Prostate gland (tissue), 2 donors: ENCODE measurements at regions not wholly inside any gene's neighbourhood (a gene's known extent, or its start where the extent isn't known, plus 50 kb on each side); places are given as distances from the start of the nearest gene placed in this dataset.
"Not testable (repeated sequence)": the region's sequence is repeated elsewhere in the genome, so short reads cannot be mapped to it uniquely, and the experiment has no call there.

Experiments used
- DNase-seq: peaks from one replicate; pipeline ENCODE4 v3.0.0-alpha.2; 2019; ENCODE audit warnings: low spot score
- H3K27ac ChIP-seq, 2 donors: fragments of 200-600 bp; sonication (generic); 2 replicates each; pipeline ENCODE4 v1.5.1; 2017 to 2019
- H3K27me3 ChIP-seq: fragments of 200-600 bp; sonication (generic); replicated peaks from 2 replicates; pipeline ENCODE4 v1.5.1; 2019; ENCODE audit not compliant: insufficient read depth
- H3K36me3 ChIP-seq, 2 donors: fragments of 200-600 bp; sonication (generic); 1 replicate in 1 of 2; 2 replicates in 1 of 2; pipeline versions ENCODE4 v1.5.1 to v1.8.1; 2017 to 2019
- H3K4me1 ChIP-seq: fragments of 200-600 bp; sonication (generic); replicated peaks from 2 replicates; pipeline ENCODE4 v1.5.1; 2019
- H3K4me3 ChIP-seq, 2 donors: fragments of 200-600 bp; sonication (generic); 2 replicates each; pipeline ENCODE4 v1.5.1; 2017 to 2019
- H3K9me3 ChIP-seq: fragments of 200-600 bp; sonication (generic); 2 replicates; pipeline ENCODE4 v1.5.1; 2017
- CTCF ChIP-seq, 4 experiments: fragments of 200-600 bp in 2 of 4; fragments of 450-650 bp in 2 of 4; sonication (generic) in 2 of 4; IDR thresholded peaks; 1 replicate in 3 of 4; 2 replicates in 1 of 4; pipeline ENCODE4 v1.5.1; 2016 to 2019; ENCODE audit warnings: antibody characterized with exemption in 4 of 4, mild to moderate bottlenecking in 2 of 4, moderate library complexity in 2 of 4
- POLR2A ChIP-seq: fragments of 450-650 bp; IDR thresholded peaks from one replicate; pipeline ENCODE4 v1.6.1; 2016; ENCODE audit warnings: antibody characterized with exemption, mild to moderate bottlenecking
- POLR2AphosphoS5 ChIP-seq: sonication (generic); formaldehyde crosslinking; IDR thresholded peaks from one replicate; pipeline ENCODE4 v1.6.1; 2017; ENCODE audit warnings: antibody characterized with exemption
- WGBS: methylation state at CpG from one replicate; pipeline ENCODE4 v1.1.5; 2018; 5-methylcytosine and 5-hydroxymethylcytosine counted together
- intact Hi-C: fragments of 100-400 bp; cut with DNase I; formaldehyde crosslinking; loops from one replicate; pipeline ENCODE4 v1.14.2; 2022

GRCh38 chr12:124085419-124086296, 112.6 kb downstream of the ZNF664 start:
- TF ChIP-seq CTCF (IDR thresholded peaks at IDR 0.05) (no peak), POLR2A (no peak), POLR2AphosphoS5 (no peak)
- Histone ChIP-seq H3K4me3 (no peak overlapping the region), H3K9me3 (no peaks in the 10 kb centered on the region), H3K4me1 (no peaks in the 10 kb centered on the region), H3K36me3 (no peaks in the 10 kb centered on the region), H3K27me3 (no peaks in the 10 kb centered on the region), H3K27ac (no peak overlapping the region)
- no peak for DNase-seq
- 93% methylated on average over 17 of the region's 17 CpGs for WGBS
- intact Hi-C loops, result no loop called here

- Histone ChIP-seq H3K36me3 (no peaks in the 10 kb centered on the region), H3K4me1 (no peaks in the 10 kb centered on the region), H3K4me3 (no peak overlapping the region), H3K27ac (no peak overlapping the region), H3K9me3 (no peaks in the 10 kb centered on the region), H3K27me3 (no peaks in the 10 kb centered on the region)
- no peak for DNase-seq
- 96% methylated on average over 7 of the region's 7 CpGs for WGBS
- intact Hi-C loops, result no loop called here
- TF ChIP-seq CTCF (IDR thresholded peaks at IDR 0.05), result no peak
- TF ChIP-seq POLR2AphosphoS5, result no peak
- TF ChIP-seq POLR2A, result no peak
Measured at GRCh38 chr12:124086299-124086898, 113.4 kb downstream of the ZNF664 start.

- 70% methylated on average over 10 of the region's 10 CpGs for WGBS
- Histone ChIP-seq H3K27ac (no peak overlapping the region), H3K9me3 (no peaks in the 10 kb centered on the region), H3K36me3 (no peaks in the 10 kb centered on the region), H3K4me3 (no peak overlapping the region), H3K27me3 (no peaks in the 10 kb centered on the region), H3K4me1 (no peaks in the 10 kb centered on the region)
- no peak for DNase-seq
- no peak for TF ChIP-seq CTCF (IDR thresholded peaks at IDR 0.05)
- TF ChIP-seq POLR2AphosphoS5, result no peak
- no peak for TF ChIP-seq POLR2A
- intact Hi-C loops, result no loop called here
Measured at GRCh38 chr12:124087266-124088051, 114.4 kb downstream of the ZNF664 start.

- no peak for TF ChIP-seq CTCF (IDR thresholded peaks at IDR 0.05)
- no peaks in the 10 kb centered on the region for H3K4me1 ChIP-seq
- H3K36me3 ChIP-seq, result no peaks in the 10 kb centered on the region
- DNase-seq, result no peak
- no peaks in the 10 kb centered on the region for H3K27me3 ChIP-seq
- H3K27ac ChIP-seq, result no peak overlapping the region
- WGBS, result 29% methylated on average over 16 of the region's 16 CpGs
- H3K9me3 ChIP-seq, result no peaks in the 10 kb centered on the region
- H3K4me3 ChIP-seq, result no peak overlapping the region
- intact Hi-C loops, result no loop called here
Measured at GRCh38 chr12:124088217-124088907, 115.3 kb downstream of the ZNF664 start.

GRCh38 chr12:124089181-124089914, 116.3 kb downstream of the ZNF664 start:
- H3K4me1 ChIP-seq, H3K36me3 ChIP-seq, H3K9me3 ChIP-seq, intact Hi-C loops, H3K27me3 ChIP-seq, DNase-seq, H3K27ac ChIP-seq, H3K4me3 ChIP-seq: not testable (repeated sequence)
- 90% methylated on average over 7 of the region's 11 CpGs for WGBS
